ENCODE measurements at regions not wholly inside any gene's neighbourhood (a gene's known extent, or its start where the extent isn't known, plus 50 kb on each side); places are given as distances from the start of the nearest gene placed in this dataset.

- peaks cover 0 to 13% (median 0%) of the 10 kb centered on the region in 12 donors for H3K4me1 ChIP-seq
- H3K4me3 ChIP-seq = no peak overlapping the region
- no peak for ATAC-seq
- no peaks in the 10 kb centered on the region for H3K36me3 ChIP-seq
- WGBS, 4 donors = 46 to 62% (median 54%) methylated on average over 3 of the region's 3 CpGs
- intact Hi-C loops (cut with DNase I) = loop anchor here in 1 of 10 donors (1.0 kb wide), 1 partner anchor 9 kb away; no protein-coding TSS in a partner anchor
- peaks cover 0 to 2% (median 0%) of the 10 kb centered on the region in 12 donors for H3K9me3 ChIP-seq
- H3K27me3 ChIP-seq = no peaks in the 10 kb centered on the region
- TF ChIP-seq CTCF (IDR thresholded peaks at IDR 0.05) (no peak), POLR2A (IDR thresholded peaks at IDR 0.05) (no peak)
- H3K27ac ChIP-seq = no peak overlapping the region
- DNase-seq = no peak
Measured at GRCh38 chr1:60699325-60699724, 383.0 kb upstream of the NFIA start.

- Histone ChIP-seq H3K9me3 (peaks cover 0 to 19% (median 0%) of the 10 kb centered on the region in 12 donors), H3K27me3 (no peaks in the 10 kb centered on the region), H3K4me1 (peaks cover 0 to 13% (median 0%) of the 10 kb centered on the region in 12 donors), H3K4me3 (no peak overlapping the region), H3K36me3 (no peaks in the 10 kb centered on the region), H3K27ac (no peak overlapping the region)
- ATAC-seq (no peak), DNase-seq (no peak)
- TF ChIP-seq CTCF (IDR thresholded peaks at IDR 0.05) (no peak), POLR2A (IDR thresholded peaks at IDR 0.05) (no peak)
- intact Hi-C loops (cut with DNase I) = no loop called here
- 61 to 67% (median 63%) methylated on average over 4 of the region's 4 CpGs for WGBS, 4 donors
Measured at GRCh38 chr1:60697204-60697994, 385.0 kb upstream of the NFIA start.

- Histone ChIP-seq H3K4me3 (no peak overlapping the region), H3K9me3 (peaks cover 0 to 20% (median 0%) of the 10 kb centered on the region in 12 donors), H3K4me1 (peaks cover 0 to 13% (median 0%) of the 10 kb centered on the region in 12 donors), H3K27me3 (no peaks in the 10 kb centered on the region), H3K36me3 (no peaks in the 10 kb centered on the region), H3K27ac (no peak overlapping the region)
- 53 to 67% (median 63%) methylated on average over 1 of the region's 1 CpG for WGBS, 4 donors
- intact Hi-C loops (cut with DNase I) = no loop called here
- DNase-seq (no peak), ATAC-seq (peak in 2 of 4 donors; percentile 46 to 64)
- no peak for TF ChIP-seq POLR2A (IDR thresholded peaks at IDR 0.05)
- TF ChIP-seq CTCF (IDR thresholded peaks at IDR 0.05) = no peak
Measured at GRCh38 chr1:60696512-60696911, 385.8 kb upstream of the NFIA start.

- 53 to 79% (median 66%) methylated on average over 6 of the region's 6 CpGs for WGBS, 4 donors
- H3K9me3 ChIP-seq = peaks cover 0 to 20% (median 0%) of the 10 kb centered on the region in 12 donors
- DNase-seq (peak in 4 of 5 donors; percentile 39 to 79 (median 60)), ATAC-seq (peak; percentile 92 to 99 (median 98))
- peaks cover 0 to 13% (median 0%) of the 10 kb centered on the region in 12 donors for H3K4me1 ChIP-seq
- no peaks in the 10 kb centered on the region for H3K36me3 ChIP-seq
- no peak overlapping the region for H3K4me3 ChIP-seq
- H3K27me3 ChIP-seq = no peaks in the 10 kb centered on the region
- intact Hi-C loops (cut with DNase I) = no loop called here
- peak overlapping the region in 5 of 12 donors; percentile 10 to 66 (median 41) for H3K27ac ChIP-seq
- no peak for TF ChIP-seq POLR2A (IDR thresholded peaks at IDR 0.05)
- TF ChIP-seq CTCF (IDR thresholded peaks at IDR 0.05) = no peak
Measured at GRCh38 chr1:60695716-60696171, 386.6 kb upstream of the NFIA start.
